GM19463 (cell line): ENCODE measurements at regions not wholly inside any gene's neighbourhood (a gene's known extent, or its start where the extent isn't known, plus 50 kb on each side); places are given as distances from the start of the nearest gene placed in this dataset.
"Not testable (repeated sequence)": the region's sequence is repeated elsewhere in the genome, so short reads cannot be mapped to it uniquely, and the experiment has no call there.

Experiments
- ATAC-seq: cut with Tn5 transposase; IDR thresholded peaks from one replicate; pipeline ENCODE4 v1.9.1; 2021; ENCODE audit warnings: mild to moderate bottlenecking, moderate library complexity; ENCODE audit not compliant: unreplicated experiment

- ATAC-seq = no peak
Measured at GRCh38 chr3:73176941-73177340, 115.5 kb downstream of the EBLN2 start.

- no peak for ATAC-seq
Measured at GRCh38 chr3:73177827-73178226, 116.4 kb downstream of the EBLN2 start.

GRCh38 chr3:73179601-73180000 lies 118.1 kb downstream of the EBLN2 start:
- no peak for ATAC-seq

GRCh38 chr3:73186741-73187140 lies 125.3 kb downstream of the EBLN2 start:
- no peak for ATAC-seq

GRCh38 chr3:73187328-73187727 lies 125.9 kb downstream of the EBLN2 start:
- ATAC-seq = no peak

- no peak for ATAC-seq
Measured at GRCh38 chr3:73188707-73189106, 127.2 kb downstream of the EBLN2 start.

GRCh38 chr3:73192036-73192738 lies 130.7 kb downstream of the EBLN2 start:
- no peak for ATAC-seq

GRCh38 chr3:73193943-73194342 lies 132.5 kb downstream of the EBLN2 start:
- not testable (repeated sequence) for ATAC-seq

GRCh38 chr3:73197187-73197586 lies 135.7 kb downstream of the EBLN2 start:
- ATAC-seq = no peak

- ATAC-seq = no peak
Measured at GRCh38 chr3:73203101-73203500, 141.6 kb downstream of the EBLN2 start.

- ATAC-seq = no peak
Measured at GRCh38 chr3:73203633-73204032, 142.2 kb downstream of the EBLN2 start.

- ATAC-seq = no peak
Measured at GRCh38 chr3:73204841-73205240, 143.4 kb downstream of the EBLN2 start.

- no peak for ATAC-seq
Measured at GRCh38 chr3:73206030-73206429, 144.6 kb downstream of the EBLN2 start.

- no peak for ATAC-seq
Measured at GRCh38 chr3:73207946-73208440, 146.5 kb downstream of the EBLN2 start.

- ATAC-seq = no peak
Measured at GRCh38 chr3:73210759-73211158, 149.3 kb downstream of the EBLN2 start.

GRCh38 chr3:73212683-73213082 lies 151.2 kb downstream of the EBLN2 start:
- no peak for ATAC-seq

- ATAC-seq = no peak
Measured at GRCh38 chr3:73213896-73214295, 152.4 kb downstream of the EBLN2 start.

- no peak for ATAC-seq
Measured at GRCh38 chr3:73214846-73215245, 153.4 kb downstream of the EBLN2 start.

- no peak for ATAC-seq
Measured at GRCh38 chr3:73215281-73215680, 153.8 kb downstream of the EBLN2 start.

- ATAC-seq = no peak
Measured at GRCh38 chr3:73215901-73216300, 154.4 kb downstream of the EBLN2 start.

- ATAC-seq = no peak
Measured at GRCh38 chr3:73216310-73216709, 154.9 kb downstream of the EBLN2 start.

GRCh38 chr3:73222126-73222525 lies 160.7 kb downstream of the EBLN2 start:
- no peak for ATAC-seq
